Pulmonary artery endothelial cell (primary cell): ENCODE measurements at regions not wholly inside any gene's neighbourhood (a gene's known extent, or its start where the extent isn't known, plus 50 kb on each side); places are given as distances from the start of the nearest gene placed in this dataset.

ENCODE experiments used
- DNase-seq: peaks from one replicate; pipeline ENCODE4 v3.0.0-alpha.2; 2011; ENCODE audit warnings: low read depth, low spot score

DNA sequence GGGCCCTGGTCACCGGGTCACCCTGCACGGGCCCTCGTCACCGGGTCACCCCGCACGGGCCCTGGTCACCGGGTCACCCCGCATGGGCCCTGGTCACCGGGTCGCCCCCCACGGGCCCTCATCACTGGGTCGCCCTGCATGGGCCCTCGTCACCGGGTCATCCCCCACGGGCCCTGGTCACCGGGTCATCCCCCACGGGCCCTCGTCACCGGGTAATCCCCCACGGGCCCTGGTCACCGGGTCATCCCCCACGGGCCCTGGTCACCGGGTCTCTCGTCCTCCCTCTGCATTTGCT, 77.6 kb downstream of the RIPK4 start:
- DNase-seq = no peak

DNA sequence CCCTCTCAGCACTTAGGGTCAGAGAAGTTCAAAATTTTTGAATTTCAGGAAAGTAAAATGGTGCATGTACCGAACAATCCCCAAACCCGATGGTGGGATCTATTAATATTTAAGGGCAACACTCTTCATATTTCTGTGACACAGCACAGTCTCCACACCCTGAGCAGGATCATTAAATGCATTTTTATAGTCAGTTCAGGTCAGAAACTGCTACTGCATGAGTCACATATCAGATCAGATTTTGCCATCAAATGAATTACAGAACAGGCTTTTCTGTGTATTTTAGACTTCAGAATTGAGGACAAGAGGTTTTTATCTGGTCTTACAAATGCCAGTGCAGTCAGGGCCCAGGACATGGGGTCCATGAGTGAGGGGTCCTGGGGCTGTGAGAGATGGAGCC, 79.2 kb downstream of the RIPK4 start:
- DNase-seq = no peak

- no peak for DNase-seq
Measured at GRCh38 chr21:41686664-41687063, 80.2 kb downstream of the RIPK4 start.

DNA sequence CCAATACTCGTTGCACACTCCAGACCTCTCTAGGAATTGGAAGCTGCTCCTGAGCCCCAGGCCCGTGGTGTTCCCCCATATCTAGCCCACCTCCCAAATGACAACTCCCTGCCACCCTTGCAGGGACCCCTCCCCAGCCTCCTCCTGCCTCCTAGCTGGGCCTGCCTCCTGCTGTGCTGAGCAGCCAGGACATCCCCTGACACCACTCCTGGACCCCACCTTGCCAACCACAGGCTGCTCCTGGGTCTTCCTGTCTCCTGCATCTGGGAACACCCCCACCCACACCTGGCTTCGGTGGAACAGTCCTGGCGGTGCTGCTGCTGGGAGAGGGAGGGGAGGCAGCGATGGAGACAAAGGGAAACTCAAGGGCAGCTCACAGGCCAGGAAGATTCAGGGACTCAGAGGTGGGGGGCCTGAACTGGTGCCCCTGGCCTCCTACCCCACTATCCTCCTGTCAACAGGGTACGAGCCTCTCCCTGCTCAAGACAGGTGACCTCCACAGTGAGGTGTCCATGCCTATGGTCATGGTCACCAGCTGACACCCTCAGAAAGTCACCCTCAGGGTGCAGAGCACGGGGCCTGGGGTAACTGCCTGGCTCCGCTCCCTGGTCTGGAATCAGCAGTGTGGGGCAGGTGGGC, 81.2 kb downstream of the RIPK4 start:
- no peak for DNase-seq

DNA sequence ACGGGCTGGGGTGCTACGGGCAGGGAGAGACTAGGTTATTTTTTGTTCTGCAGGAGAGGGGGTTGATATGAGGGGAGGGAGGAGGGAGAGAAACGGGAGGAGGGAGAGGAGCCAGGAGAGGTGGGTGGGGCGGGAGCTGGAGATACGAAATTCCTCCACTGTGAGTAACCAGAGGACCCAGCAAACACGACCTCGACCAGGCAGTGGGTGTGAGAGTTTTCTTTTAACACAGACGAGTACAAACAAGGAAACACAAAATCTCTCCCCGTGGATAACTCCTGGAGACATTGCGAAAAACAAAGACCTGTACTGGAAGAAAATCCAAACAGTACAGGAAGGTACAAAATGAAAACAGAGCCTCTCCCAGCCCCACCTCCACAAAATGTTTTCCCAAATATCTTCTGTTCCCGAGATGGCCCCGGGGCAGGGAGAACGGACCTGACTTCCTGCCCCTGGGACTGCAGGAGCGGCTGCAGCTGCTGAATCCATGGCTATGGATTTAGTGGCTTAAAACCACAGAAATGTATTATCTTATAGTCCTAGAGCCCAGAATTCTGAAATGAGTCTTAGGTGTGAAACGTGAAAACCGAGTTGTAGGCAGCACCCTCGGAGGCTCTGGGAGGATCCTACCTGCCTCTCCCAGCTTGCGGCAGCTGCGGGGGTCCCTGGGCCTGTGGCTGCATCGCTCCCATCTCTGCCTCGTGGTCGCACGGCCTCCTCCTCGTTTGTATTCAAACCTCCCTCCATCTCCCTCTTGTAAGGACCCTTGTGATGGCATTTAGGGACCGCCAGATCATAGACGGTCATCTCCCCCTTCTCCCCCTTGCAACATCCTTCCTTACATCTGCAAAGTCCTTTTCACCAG, 82.2 kb downstream of the RIPK4 start:
- no peak for DNase-seq

DNA sequence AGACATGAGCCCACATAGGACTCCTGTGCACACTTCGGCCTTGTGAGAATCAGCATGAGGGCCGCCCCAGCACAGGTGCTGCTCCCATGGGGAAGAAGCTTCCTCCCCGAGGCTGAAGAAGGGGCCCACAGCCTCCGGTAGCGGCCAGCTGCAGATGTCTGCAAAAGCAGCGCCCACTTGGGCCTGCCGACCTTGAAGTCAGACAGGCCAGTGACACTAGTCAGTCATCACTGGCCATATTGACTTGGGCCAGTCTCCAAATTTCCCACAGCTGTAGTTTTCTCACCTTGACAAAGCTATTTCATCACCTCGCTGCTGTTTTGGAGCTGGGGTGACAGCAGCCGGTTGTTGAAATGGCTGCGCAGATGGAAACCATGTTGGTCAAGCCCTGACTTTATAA, 83.0 kb downstream of the RIPK4 start:
- DNase-seq = no peak

DNA sequence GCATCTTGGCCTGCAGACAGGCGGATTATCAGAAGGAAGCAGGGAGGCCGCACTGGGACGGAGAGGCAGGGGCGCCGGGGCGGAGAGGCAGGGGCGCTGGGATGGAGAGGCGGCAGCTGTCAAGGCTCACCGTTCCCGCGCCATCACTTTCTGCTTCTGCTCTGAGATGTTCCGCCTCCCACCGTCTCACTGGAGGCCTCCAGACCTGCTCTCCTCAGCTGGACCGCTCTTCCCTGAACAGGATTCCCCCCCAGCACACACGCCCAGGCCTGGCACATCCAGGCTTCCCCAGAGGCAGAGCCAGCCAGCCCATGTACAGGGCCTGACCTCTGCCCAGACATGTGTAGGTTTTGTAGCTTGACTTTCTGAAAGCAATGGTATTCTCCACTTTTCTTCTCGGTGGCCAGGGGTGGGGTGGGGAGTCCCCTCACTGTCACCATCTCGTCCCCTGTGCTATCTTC, 84.1 kb downstream of the RIPK4 start:
- no peak for DNase-seq

- DNase-seq = no peak
Measured at GRCh38 chr21:41681939-41682718, 84.7 kb downstream of the RIPK4 start.

DNA sequence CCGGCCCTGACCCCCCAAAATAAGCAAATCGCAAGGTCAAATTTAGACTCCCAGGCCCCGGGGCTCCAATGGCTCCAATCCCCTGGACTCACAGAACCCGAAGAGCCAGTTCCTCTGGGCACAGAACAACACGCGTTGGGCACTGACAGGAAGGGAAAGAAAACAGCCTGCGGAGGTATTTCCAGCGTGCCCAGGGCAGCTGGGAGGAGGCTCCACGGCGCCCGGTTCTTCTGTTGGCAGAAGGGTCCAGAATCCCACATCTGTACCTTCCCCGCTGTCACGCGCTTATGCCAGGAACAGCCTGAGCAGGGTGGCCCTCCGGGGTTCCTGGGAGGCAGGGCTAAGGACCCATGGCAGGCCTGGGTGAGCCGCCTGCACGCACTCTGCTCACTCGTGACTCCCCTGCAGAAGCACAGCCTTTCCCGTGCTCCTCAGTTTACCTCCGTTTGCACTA, 85.5 kb downstream of the RIPK4 start:
- no peak for DNase-seq

DNA sequence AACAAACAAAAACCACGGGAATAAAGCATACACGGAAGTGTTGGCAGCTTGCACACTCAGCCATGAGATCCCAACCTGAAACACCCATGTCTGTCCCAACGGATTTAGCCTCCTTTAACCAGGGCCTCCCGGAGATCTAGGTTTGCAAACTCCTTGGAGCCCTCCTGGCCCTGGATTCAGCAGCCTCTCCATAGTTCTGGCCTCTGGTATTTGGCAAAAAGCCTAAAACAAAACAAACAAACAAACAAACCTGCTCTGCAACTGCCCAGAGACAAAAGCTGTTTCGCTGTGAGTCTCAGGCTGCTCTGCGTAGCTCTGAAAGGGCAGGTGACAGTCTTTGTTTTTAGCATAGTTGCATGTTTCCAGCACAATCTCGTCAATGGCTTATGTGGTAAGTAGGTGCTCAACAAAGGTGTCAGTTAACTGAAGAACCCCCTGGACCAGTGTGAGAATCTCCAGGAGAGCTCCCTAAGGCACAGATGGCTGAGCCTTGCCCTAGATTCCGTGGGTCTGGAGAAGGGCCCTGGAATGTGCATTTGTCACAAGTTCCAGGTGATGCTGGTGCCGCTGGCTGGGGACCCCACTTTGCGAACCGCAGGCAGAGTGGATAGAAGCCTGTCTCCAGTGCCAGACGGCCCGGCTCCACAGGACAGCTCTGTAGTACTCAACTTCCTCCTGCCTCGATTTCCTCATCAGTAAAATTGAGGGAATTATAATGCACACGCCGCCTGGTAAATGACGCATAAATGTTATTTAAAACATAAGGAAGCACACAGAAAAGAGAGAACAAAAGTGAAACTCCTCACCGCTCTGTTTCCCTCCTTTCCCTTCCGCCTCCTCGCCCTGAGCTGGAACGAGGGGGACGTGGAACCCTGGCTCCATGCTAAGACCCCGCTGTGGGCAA, 86.2 kb downstream of the RIPK4 start:
- DNase-seq = no peak

DNA sequence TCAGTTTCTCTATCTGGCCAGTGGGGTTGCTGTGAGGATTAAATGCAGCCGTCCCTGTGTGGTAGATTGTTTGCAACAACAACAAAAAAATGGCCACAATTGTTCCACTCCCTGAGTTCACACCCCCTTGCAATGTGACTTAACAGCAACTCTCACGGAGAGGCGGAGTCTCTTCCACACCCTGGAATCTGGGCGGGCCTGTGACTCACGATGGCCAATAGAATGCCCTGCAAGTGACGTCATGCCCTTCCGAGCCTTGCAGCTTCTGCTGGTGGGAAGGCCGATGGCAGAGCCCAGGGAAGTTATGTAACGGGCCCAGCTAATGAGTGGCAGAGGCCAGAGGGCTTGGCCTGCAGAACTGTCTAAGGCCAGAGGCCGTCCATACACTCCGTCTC, 87.9 kb downstream of the RIPK4 start:
- DNase-seq = peak; percentile 79

GRCh38 chr21:41678016-41678923, 88.6 kb downstream of the RIPK4 start:
- no peak for DNase-seq

DNA sequence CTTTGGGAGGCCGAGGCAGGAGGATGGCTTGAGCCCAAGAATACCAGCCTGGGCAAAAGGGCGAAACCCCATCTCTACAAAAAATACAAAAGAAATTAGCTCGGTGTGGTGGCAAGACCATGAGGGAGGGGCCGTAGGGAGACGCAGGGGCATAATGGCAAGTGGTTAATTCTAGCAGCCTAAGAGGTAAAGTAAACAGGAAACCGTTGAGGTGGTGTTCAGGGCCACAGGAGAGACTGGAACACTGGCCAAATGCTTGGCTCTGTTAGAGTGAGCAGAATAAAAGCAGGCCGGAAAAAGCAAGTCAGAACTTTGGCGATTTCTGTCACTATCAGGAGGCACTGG, 89.2 kb downstream of the RIPK4 start:
- DNase-seq = no peak

DNA sequence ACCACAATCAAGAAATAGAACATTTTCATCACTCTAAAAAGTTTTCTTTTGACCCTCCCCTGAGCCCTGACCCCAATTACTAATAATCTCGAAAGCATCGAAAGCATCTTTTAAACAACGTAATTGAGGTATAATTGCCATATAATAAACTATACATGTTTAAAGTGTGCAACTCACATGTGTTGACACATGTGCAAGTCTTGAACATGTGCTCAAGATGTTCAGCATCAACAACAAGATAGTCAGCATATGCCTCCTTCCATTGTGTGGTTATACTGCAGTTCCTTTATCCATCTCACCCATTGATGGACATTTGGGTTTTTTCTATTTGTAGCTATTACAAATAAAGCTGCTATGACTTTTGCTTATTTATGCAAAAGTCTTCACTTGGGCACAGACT, 90.7 kb downstream of the RIPK4 start:
- no peak for DNase-seq

- no peak for DNase-seq
Measured at GRCh38 chr21:41675574-41675973, 91.3 kb downstream of the RIPK4 start.

GRCh38 chr21:41674402-41674801, 92.5 kb downstream of the RIPK4 start:
- no peak for DNase-seq

DNA sequence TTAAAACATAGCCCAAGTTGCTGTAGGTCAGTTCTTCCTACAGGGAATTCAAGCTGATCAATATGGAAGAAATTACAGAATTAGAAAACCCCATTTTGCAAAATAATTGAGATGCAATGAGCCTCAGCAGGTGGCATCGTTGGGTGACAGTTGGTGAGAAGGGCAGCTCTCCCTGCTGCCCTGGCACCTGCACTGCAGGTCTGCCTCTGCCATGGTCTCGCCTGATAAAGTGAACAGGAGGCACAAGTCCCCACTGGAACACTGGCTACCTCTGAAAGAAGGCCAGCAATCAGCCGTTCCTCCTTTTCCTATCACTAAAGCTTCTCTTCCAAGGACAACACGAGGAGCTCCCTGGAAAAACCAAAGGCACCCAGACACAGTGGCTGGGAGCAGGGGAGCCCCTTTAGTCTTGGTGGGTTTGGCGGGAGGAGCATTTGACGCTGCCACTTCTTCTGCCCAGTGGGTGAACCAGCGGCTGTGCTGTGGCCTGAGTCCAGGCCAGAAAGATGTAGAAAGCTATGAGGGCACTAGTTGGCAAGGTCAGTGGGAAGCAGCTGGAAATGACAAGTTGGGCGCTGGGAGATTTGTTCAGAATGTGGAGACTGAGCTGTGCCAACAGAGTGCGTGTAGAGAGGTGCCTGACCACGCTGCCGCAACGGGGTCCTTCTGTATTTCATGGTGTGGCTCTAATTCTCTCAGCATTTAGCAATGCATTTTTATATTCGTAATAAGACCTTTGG, 93.1 kb downstream of the RIPK4 start:
- no peak for DNase-seq

DNA sequence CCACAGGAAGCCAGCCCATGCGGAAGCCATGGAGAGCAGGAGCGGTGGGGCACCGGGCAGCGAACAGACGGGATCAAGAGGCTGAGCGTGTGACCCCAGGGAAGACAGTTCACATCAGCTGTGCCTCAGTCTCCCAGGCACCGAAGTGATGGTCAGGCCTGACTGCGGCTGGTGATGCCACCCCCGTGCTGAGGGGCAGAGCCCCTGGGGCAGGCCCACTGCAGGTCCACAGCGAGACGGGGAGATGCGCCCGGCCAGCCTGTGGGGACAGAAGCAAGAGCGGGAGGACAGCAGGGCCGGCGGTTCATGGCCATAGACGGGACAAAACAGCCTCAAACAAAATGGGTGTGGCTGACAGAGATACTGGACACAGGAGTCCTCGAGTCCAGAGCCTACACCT, 93.8 kb downstream of the RIPK4 start:
- no peak for DNase-seq

- no peak for DNase-seq
Measured at GRCh38 chr21:41672543-41672915, 94.3 kb downstream of the RIPK4 start.
